Endothelial cell of umbilical vein (primary cell): ENCODE measurements at regions not wholly inside any gene's neighbourhood (a gene's known extent, or its start where the extent isn't known, plus 50 kb on each side); places are given as distances from the start of the nearest gene placed in this dataset.

ENCODE experiments used
- EZH2 ChIP-seq: IDR thresholded peaks from 2 replicates; pipeline ENCODE4 v1.6.1; 2012; ENCODE audit warnings: borderline replicate concordance, low read depth, mild to moderate bottlenecking, moderate library complexity, low read length, inconsistent platforms; ENCODE audit not compliant: severe bottlenecking
- JUN ChIP-seq: IDR thresholded peaks from 2 replicates; pipeline ENCODE4 v1.6.1; 2011; ENCODE audit warnings: borderline replicate concordance, low read depth; ENCODE audit not compliant: insufficient read length, insufficient read depth
- TF ChIP-seq, protein P1 (sequence below): IDR thresholded peaks from 2 replicates; pipeline ENCODE4 v1.6.1; 2011; ENCODE audit not compliant: insufficient read depth, insufficient read length
- TF ChIP-seq, protein P2 (sequence below), 2 donors: IDR thresholded peaks; 1 replicate in 1 of 2; 2 replicates in 1 of 2; pipeline ENCODE4 v1.5.1; 2011; ENCODE audit warnings: low read length in 2 of 2, mild to moderate bottlenecking in 2 of 2, moderate library complexity in 2 of 2, control low read depth in 1 of 2, inconsistent platforms in 1 of 2, low read depth in 1 of 2; ENCODE audit not compliant: insufficient read depth in 1 of 2; ENCODE audit errors: extremely low read depth in 1 of 2

DNA sequence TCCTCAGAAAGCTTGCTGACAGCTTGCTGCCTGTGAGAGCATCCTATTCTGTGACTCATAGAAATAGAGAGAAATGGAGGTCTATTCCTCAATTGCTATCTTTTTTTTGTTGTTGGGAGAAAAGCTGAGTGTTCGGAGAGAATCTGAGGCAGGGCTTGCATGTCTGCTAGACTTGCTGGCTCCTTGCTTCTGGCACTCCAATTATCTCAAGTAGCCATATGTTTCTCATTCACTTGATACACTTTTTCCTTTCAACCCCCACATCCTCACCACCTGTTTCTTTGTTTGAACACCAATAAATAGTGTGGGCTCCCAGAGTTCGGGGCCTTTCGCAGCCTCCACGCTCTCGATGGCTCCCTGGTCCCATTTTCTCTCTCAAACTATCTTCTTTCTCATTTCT, 172.2 kb downstream of the SH2D4B start:
- TF ChIP-seq, protein P1, sequence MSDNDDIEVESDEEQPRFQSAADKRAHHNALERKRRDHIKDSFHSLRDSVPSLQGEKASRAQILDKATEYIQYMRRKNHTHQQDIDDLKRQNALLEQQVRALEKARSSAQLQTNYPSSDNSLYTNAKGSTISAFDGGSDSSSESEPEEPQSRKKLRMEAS = no peak
- TF ChIP-seq, protein P2, sequence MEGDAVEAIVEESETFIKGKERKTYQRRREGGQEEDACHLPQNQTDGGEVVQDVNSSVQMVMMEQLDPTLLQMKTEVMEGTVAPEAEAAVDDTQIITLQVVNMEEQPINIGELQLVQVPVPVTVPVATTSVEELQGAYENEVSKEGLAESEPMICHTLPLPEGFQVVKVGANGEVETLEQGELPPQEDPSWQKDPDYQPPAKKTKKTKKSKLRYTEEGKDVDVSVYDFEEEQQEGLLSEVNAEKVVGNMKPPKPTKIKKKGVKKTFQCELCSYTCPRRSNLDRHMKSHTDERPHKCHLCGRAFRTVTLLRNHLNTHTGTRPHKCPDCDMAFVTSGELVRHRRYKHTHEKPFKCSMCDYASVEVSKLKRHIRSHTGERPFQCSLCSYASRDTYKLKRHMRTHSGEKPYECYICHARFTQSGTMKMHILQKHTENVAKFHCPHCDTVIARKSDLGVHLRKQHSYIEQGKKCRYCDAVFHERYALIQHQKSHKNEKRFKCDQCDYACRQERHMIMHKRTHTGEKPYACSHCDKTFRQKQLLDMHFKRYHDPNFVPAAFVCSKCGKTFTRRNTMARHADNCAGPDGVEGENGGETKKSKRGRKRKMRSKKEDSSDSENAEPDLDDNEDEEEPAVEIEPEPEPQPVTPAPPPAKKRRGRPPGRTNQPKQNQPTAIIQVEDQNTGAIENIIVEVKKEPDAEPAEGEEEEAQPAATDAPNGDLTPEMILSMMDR (IDR thresholded peaks at IDR 0.05; ENCODE audit: extremely low read depth in 1 of 2, insufficient read depth in 1 of 2, low read depth in 1 of 2, low read length in 2 of 2) = no peak
- TF ChIP-seq JUN (no peak), EZH2 (no peak)
